Activated CD4-positive, alpha-beta T cell treated with anti-CD3 and anti-CD28 coated beads for 4 hours (primary cell): ENCODE measurements at regions not wholly inside any gene's neighbourhood (a gene's known extent, or its start where the extent isn't known, plus 50 kb on each side); places are given as distances from the start of the nearest gene placed in this dataset.
"Not testable (repeated sequence)": the region's sequence is repeated elsewhere in the genome, so short reads cannot be mapped to it uniquely, and the experiment has no call there.

Experiments used
- DNase-seq, 2 donors: peaks; one replicate each; pipeline ENCODE4 v3.0.0-alpha.2; 2020

GRCh38 chr15:62901909-62902546 is 140.5 kb upstream of the TPM1 start:
- DNase-seq: no peak

- DNase-seq: no peak
Measured at GRCh38 chr15:62902821-62903220, 139.7 kb upstream of the TPM1 start.

GRCh38 chr15:62903437-62903836 is 139.1 kb upstream of the TPM1 start:
- no peak for DNase-seq

GRCh38 chr15:62904041-62904910 is 138.3 kb upstream of the TPM1 start:
- peak in 1 of 2 donors; percentile 45 for DNase-seq

- DNase-seq: no peak
Measured at GRCh38 chr15:62906627-62907026, 135.9 kb upstream of the TPM1 start.

- no peak for DNase-seq
Measured at GRCh38 chr15:62907275-62907674, 135.3 kb upstream of the TPM1 start.

- DNase-seq: not testable (repeated sequence)
Measured at GRCh38 chr15:62908341-62908740, 134.2 kb upstream of the TPM1 start.

- no peak for DNase-seq
Measured at GRCh38 chr15:62909257-62909656, 133.3 kb upstream of the TPM1 start.

- DNase-seq: no peak
Measured at GRCh38 chr15:62912282-62912681, 130.3 kb upstream of the TPM1 start.

- DNase-seq: no peak
Measured at GRCh38 chr15:62912808-62913207, 129.7 kb upstream of the TPM1 start.

GRCh38 chr15:62913246-62913645 is 129.3 kb upstream of the TPM1 start:
- no peak for DNase-seq

GRCh38 chr15:62914461-62915079 is 128.0 kb upstream of the TPM1 start:
- no peak for DNase-seq

GRCh38 chr15:62920682-62921502 is 121.7 kb upstream of the TPM1 start:
- no peak for DNase-seq

GRCh38 chr15:62922514-62922913 is 120.0 kb upstream of the TPM1 start:
- DNase-seq: no peak

- DNase-seq: no peak
Measured at GRCh38 chr15:62925875-62926274, 116.7 kb upstream of the TPM1 start.

GRCh38 chr15:62927196-62927595 is 115.4 kb upstream of the TPM1 start:
- no peak for DNase-seq

- DNase-seq: no peak
Measured at GRCh38 chr15:62927836-62928235, 114.7 kb upstream of the TPM1 start.

- no peak for DNase-seq
Measured at GRCh38 chr15:62928242-62928999, 114.1 kb upstream of the TPM1 start.

- DNase-seq: no peak
Measured at GRCh38 chr15:62929000-62929357, 113.6 kb upstream of the TPM1 start.

- no peak for DNase-seq
Measured at GRCh38 chr15:62931650-62932049, 110.9 kb upstream of the TPM1 start.

GRCh38 chr15:62932436-62932835 is 110.1 kb upstream of the TPM1 start:
- DNase-seq: no peak

GRCh38 chr15:62933386-62933785 is 109.2 kb upstream of the TPM1 start:
- DNase-seq: no peak
